ENCODE measurements at regions not wholly inside any gene's neighbourhood (a gene's known extent, or its start where the extent isn't known, plus 50 kb on each side); places are given as distances from the start of the nearest gene placed in this dataset. TPM values are rescaled to one million over a fixed set of nuclear protein-coding genes. Genes with fewer than 3 reads are reported as not detected.
A peak's percentile ranks its signal among the peaks of the same experiment; 100 is the strongest.
"Not testable (repeated sequence)": the region's sequence is repeated elsewhere in the genome, so short reads cannot be mapped to it uniquely, and the experiment has no call there.

- not testable (repeated sequence) for DNase-seq (ENCODE audit: low spot score)
Measured at GRCh38 chr22:16090991-16091390, 401.2 kb downstream of the POTEH start.

- DNase-seq (ENCODE audit: low spot score) = not testable (repeated sequence)
Measured at GRCh38 chr22:16105121-16105520, 415.3 kb downstream of the POTEH start.

- DNase-seq (ENCODE audit: low spot score) = not testable (repeated sequence)
Measured at GRCh38 chr22:16131456-16131855, 441.6 kb downstream of the POTEH start.

GRCh38 chr22:16131918-16132317 lies 442.1 kb downstream of the POTEH start:
- no peak for DNase-seq (ENCODE audit: low spot score)

- not testable (repeated sequence) for DNase-seq (ENCODE audit: low spot score)
Measured at GRCh38 chr22:16132598-16132997, 442.8 kb downstream of the POTEH start.

- not testable (repeated sequence) for DNase-seq (ENCODE audit: low spot score)
Measured at GRCh38 chr22:16146101-16146500, 446.5 kb downstream of the CCT8L2 start.

- DNase-seq (ENCODE audit: low spot score) = peak; percentile 18
Measured at GRCh38 chr22:16146916-16147315, 445.7 kb downstream of the CCT8L2 start.

GRCh38 chr22:16177287-16177686 lies 415.3 kb downstream of the CCT8L2 start:
- DNase-seq (ENCODE audit: low spot score) = not testable (repeated sequence)

GRCh38 chr22:16183864-16184263 lies 408.7 kb downstream of the CCT8L2 start:
- not testable (repeated sequence) for DNase-seq (ENCODE audit: low spot score)

Small RNA genes lying in the stretch of these regions (small RNA-seq; reads per million reads assigned to genes)
- not detected for gene RF00026

Data from HT-29 (cell line).